Activated naive CD4-positive, alpha-beta T cell treated with anti-CD3 and anti-CD28 coated beads, Interleukin-2, amount 10 ng/mL, durations not matched to agents 7 days and 5 days (primary cell): ENCODE measurements at regions not wholly inside any gene's neighbourhood (a gene's known extent, or its start where the extent isn't known, plus 50 kb on each side); places are given as distances from the start of the nearest gene placed in this dataset.
"Not testable (repeated sequence)": the region's sequence is repeated elsewhere in the genome, so short reads cannot be mapped to it uniquely, and the experiment has no call there.

ENCODE experiments used
- CTCF ChIA-PET: fragments of 350-600 bp; sonication (Branson Sonifier 250); formaldehyde crosslinking; loops from one replicate; lab custom pipeline; 2021; ENCODE audit warnings: antibody characterized with exemption; lab: Charles Lee
- DNase-seq: peaks from one replicate; pipeline ENCODE4 v3.0.0-alpha.2; 2020
- H3K27ac Mint-ChIP-seq: one replicate; pipeline ENCODE4 v1.8.0; 2021; ENCODE audit warnings: mild to moderate bottlenecking, moderate library complexity, mixed read lengths
- H3K27me3 Mint-ChIP-seq: one replicate; pipeline ENCODE4 v1.8.0; 2021; ENCODE audit warnings: mild to moderate bottlenecking, mixed read lengths
- H3K36me3 Mint-ChIP-seq: one replicate; pipeline ENCODE4 v1.8.0; 2021; ENCODE audit warnings: mixed read lengths
- H3K4me1 Mint-ChIP-seq: one replicate; pipeline ENCODE4 v1.8.0; 2021; ENCODE audit warnings: mixed read lengths
- H3K4me3 Mint-ChIP-seq: one replicate; pipeline ENCODE4 v1.8.0; 2021; ENCODE audit warnings: mild to moderate bottlenecking, moderate library complexity, mixed read lengths
- H3K9me3 Mint-ChIP-seq: one replicate; pipeline ENCODE4 v1.8.0; 2021; ENCODE audit warnings: mixed read lengths

DNA sequence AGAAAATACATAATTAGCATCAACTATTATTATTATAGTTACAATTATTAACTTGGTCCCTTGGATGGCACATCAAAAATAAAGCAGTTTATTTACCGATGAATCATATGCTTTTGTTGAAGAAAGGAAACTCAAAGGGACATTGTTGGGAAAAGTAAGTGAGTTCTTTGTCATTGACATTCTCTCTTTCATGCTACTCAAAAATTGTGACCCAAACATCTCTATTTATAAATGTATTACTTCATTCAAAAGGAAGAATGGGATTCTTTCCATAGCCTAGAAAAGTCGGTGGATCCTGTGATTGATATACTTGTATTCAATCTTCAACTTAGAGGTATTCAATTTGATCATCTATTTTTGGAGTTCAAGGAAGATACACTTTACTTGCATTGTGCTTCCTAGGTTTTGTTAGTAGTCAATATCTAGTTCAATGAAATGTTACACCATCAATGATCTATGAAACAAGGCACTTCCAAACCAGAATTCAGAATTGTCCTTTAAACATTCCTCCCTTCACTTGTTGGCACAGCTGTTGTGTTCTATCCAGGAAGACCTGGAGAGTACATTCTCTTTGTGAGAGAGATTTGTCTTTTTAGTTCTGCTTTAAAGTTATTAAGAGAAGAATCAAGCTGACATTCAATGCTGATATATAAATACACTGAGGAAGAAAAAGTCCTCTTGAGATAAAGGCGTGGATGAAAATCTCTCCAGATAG is 235.2 kb downstream of the TMEM26 start:
- no peak overlapping the region for H3K27ac Mint-ChIP-seq
- CTCF ChIA-PET: no interaction called here

DNA sequence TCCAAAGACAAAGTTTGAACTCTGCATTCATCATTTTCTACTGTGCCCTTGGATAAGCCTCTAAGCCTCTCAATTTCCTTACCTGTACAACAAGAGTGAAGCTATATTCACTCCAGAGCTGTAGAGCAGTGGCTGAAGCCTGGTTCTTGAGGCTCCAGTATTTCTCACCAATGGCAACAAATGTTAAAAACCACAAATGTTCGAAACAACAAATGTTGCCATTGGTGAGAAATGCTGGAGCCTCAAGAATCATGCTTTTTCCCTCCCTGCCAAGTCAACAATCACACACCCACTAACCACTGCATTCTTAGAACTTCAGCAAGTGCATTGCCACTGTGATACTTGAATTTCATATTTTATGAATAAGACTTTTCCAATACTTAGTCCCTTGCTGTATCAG is 237.9 kb downstream of the TMEM26 start:
- Mint-ChIP-seq H3K36me3 (no peaks in the 10 kb centered on the region), H3K4me3 (no peak overlapping the region), H3K27ac (no peak overlapping the region), H3K27me3 (no peaks in the 10 kb centered on the region), H3K4me1 (no peaks in the 10 kb centered on the region), H3K9me3 (no peaks in the 10 kb centered on the region)
- CTCF ChIA-PET: interaction anchor here (0.7 kb wide), 1 partner anchor 98 kb away, joined by 3 read pairs; no protein-coding TSS in a partner anchor
- DNase-seq: no peak

More for the DNA sequence above, 235.2 kb downstream of the TMEM26 start:
- DNase-seq: no peak
- Mint-ChIP-seq H3K36me3 (no peaks in the 10 kb centered on the region), H3K4me3 (no peak overlapping the region), H3K9me3 (no peaks in the 10 kb centered on the region), H3K27me3 (no peaks in the 10 kb centered on the region), H3K4me1 (no peaks in the 10 kb centered on the region)

DNA sequence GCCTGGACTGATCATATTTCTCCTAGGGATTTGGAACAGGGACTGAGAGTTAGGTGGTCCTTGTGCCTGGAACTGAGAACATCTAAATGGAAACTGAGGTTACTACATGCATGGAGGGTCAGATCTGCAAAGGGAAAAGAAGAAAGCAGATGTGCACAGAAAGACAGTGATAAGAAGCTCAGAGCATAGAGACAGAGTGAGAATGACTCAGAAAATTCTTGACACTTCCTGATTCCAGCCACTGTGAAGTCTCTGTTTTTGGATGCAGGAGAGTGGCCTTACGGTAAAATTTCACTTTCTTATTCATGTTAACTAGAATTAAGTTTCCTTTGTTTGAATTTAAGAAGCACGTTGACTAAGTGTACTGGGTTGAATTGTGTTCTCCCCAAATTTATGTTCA is 241.7 kb downstream of the TMEM26 start:
- Mint-ChIP-seq H3K4me3 (no peak overlapping the region), H3K9me3 (no peaks in the 10 kb centered on the region), H3K27me3 (no peaks in the 10 kb centered on the region), H3K36me3 (no peaks in the 10 kb centered on the region), H3K27ac (no peak overlapping the region), H3K4me1 (no peaks in the 10 kb centered on the region)
- no peak for DNase-seq
- CTCF ChIA-PET: no interaction called here

- CTCF ChIA-PET: no interaction called here
- H3K4me1 Mint-ChIP-seq: no peaks in the 10 kb centered on the region
- H3K4me3 Mint-ChIP-seq: no peak overlapping the region
- no peaks in the 10 kb centered on the region for H3K27me3 Mint-ChIP-seq
- no peak overlapping the region for H3K27ac Mint-ChIP-seq
- H3K9me3 Mint-ChIP-seq: peaks cover 3% of the 10 kb centered on the region
- H3K36me3 Mint-ChIP-seq: no peaks in the 10 kb centered on the region
- DNase-seq: no peak
Measured at GRCh38 chr10:61197057-61197456, 253.1 kb upstream of the RHOBTB1 start.

DNA sequence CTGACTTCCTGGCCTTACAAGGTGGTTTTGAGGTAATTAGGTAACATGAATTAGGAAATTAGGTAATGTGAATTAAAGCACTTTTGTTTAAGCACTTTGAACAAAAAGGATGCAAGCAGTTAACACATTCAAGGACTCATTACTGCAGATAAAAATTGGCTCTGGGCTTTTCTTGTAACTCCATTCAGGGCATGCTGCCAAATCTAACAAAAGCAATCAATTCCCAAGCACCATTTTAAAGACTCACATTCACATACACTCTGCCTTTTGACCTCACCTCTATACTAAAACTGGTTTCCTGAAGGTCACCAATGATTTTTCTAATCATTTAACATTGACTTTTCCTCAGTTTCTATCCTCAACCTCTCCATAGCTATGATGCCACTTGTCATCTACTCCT is 251.2 kb upstream of the RHOBTB1 start:
- no peak for DNase-seq
- Mint-ChIP-seq H3K27ac (no peak overlapping the region), H3K36me3 (no peaks in the 10 kb centered on the region), H3K4me1 (no peaks in the 10 kb centered on the region), H3K9me3 (peaks cover 3% of the 10 kb centered on the region), H3K27me3 (no peaks in the 10 kb centered on the region), H3K4me3 (no peak overlapping the region)
- CTCF ChIA-PET: no interaction called here

DNA sequence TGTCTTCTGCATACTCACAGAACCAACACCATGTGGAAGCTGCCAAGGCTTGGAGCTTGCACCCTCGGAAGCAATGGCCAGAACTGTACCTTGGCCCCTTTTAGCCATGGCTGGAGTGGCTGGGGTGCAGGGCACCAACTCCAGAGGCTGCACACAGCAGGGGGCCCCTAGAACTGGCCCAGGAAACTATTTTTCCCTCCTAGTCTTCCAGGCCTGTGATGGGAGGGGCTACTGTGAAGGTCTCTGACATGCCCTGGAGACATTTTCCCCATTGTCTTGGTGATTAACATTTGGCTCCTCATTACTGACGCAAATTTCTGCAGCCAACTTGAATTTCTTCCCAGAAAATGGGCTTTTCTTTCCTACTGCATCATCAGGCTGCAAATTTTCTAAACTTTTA is 248.6 kb upstream of the RHOBTB1 start:
- H3K27me3 Mint-ChIP-seq, H3K4me1 Mint-ChIP-seq, H3K4me3 Mint-ChIP-seq, DNase-seq, CTCF ChIA-PET, H3K27ac Mint-ChIP-seq, H3K9me3 Mint-ChIP-seq, H3K36me3 Mint-ChIP-seq: not testable (repeated sequence)

- Mint-ChIP-seq H3K9me3 (peaks cover 3% of the 10 kb centered on the region), H3K27me3 (no peaks in the 10 kb centered on the region), H3K4me1 (no peaks in the 10 kb centered on the region), H3K36me3 (no peaks in the 10 kb centered on the region), H3K27ac (no peak overlapping the region), H3K4me3 (no peak overlapping the region)
- CTCF ChIA-PET: no interaction called here
- DNase-seq: no peak
Measured at GRCh38 chr10:61192042-61192441, 248.1 kb upstream of the RHOBTB1 start.

DNA sequence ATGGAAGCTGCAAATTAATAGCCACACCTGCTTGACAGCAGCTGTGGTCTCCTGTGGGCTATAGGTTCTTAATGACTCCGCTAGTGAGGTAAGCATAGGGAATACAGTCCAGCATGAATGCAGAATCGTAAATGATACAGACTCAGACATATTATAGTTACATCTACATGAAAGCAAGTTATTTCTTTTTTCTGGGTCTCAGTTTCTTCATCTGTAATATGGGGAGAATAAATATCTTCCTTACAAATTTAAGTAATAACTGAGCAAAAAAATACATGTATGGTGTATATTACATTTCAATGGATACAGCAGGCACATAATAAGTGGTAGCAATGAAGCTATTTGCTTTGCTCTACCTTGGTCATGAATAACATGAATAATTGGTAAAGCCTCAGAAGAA is 245.9 kb upstream of the RHOBTB1 start:
- CTCF ChIA-PET: no interaction called here
- H3K27me3 Mint-ChIP-seq: no peaks in the 10 kb centered on the region
- H3K36me3 Mint-ChIP-seq: no peaks in the 10 kb centered on the region
- DNase-seq: no peak
- peaks cover 3% of the 10 kb centered on the region for H3K9me3 Mint-ChIP-seq
- no peak overlapping the region for H3K4me3 Mint-ChIP-seq
- H3K4me1 Mint-ChIP-seq: no peaks in the 10 kb centered on the region
- no peak overlapping the region for H3K27ac Mint-ChIP-seq

DNA sequence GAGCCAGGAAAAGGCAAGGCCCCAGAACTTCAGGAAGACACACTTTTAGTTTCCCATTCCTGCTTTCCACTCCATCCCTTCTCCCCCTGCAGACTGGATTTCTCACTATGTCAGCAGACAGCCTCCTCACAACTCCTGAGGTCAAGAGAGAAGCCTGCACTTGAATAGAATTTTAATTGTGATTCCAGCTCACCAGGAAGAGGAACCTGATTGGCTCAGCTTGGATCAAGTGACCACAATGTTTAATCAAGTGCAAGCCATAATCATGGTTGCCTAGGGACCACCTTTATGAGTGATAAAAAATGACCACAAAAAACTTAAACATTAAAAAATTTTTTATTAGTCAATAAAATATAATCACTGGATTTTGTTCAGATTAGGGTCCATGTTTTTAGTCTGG is 244.7 kb upstream of the RHOBTB1 start:
- CTCF ChIA-PET: no interaction called here
- no peak overlapping the region for H3K27ac Mint-ChIP-seq
- H3K27me3 Mint-ChIP-seq: no peaks in the 10 kb centered on the region
- H3K9me3 Mint-ChIP-seq: peaks cover 3% of the 10 kb centered on the region
- H3K4me1 Mint-ChIP-seq: no peaks in the 10 kb centered on the region
- H3K4me3 Mint-ChIP-seq: no peak overlapping the region
- H3K36me3 Mint-ChIP-seq: no peaks in the 10 kb centered on the region
- no peak for DNase-seq

GRCh38 chr10:61188101-61188500 is 244.1 kb upstream of the RHOBTB1 start:
- no peaks in the 10 kb centered on the region for H3K9me3 Mint-ChIP-seq
- no peak overlapping the region for H3K4me3 Mint-ChIP-seq
- H3K27ac Mint-ChIP-seq: no peak overlapping the region
- H3K27me3 Mint-ChIP-seq: no peaks in the 10 kb centered on the region
- CTCF ChIA-PET: no interaction called here
- no peaks in the 10 kb centered on the region for H3K4me1 Mint-ChIP-seq
- DNase-seq: no peak
- H3K36me3 Mint-ChIP-seq: no peaks in the 10 kb centered on the region

DNA sequence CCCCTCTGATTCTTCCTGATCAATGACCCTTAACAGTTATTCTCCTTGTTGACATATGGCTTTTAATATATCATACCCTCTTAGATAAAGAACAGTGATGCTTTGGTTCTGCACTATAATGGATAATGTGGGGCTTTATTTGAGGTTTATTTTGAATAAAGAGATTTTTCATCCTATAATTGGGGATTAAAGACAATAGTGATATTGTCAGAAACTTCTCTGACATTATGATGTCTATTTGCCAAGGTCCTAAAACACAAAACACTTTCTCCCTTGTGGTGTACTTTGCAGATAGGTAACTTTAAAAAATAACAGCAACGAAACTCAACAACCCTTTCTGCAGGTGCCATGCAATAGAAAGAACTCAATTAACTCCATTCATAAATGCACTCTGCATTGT is 243.6 kb upstream of the RHOBTB1 start:
- H3K36me3 Mint-ChIP-seq: no peaks in the 10 kb centered on the region
- no peak overlapping the region for H3K27ac Mint-ChIP-seq
- no peak for DNase-seq
- no peaks in the 10 kb centered on the region for H3K27me3 Mint-ChIP-seq
- no peaks in the 10 kb centered on the region for H3K4me1 Mint-ChIP-seq
- CTCF ChIA-PET: no interaction called here
- no peaks in the 10 kb centered on the region for H3K9me3 Mint-ChIP-seq
- H3K4me3 Mint-ChIP-seq: no peak overlapping the region

- no peaks in the 10 kb centered on the region for H3K9me3 Mint-ChIP-seq
- no peaks in the 10 kb centered on the region for H3K27me3 Mint-ChIP-seq
- no peaks in the 10 kb centered on the region for H3K36me3 Mint-ChIP-seq
- no peak overlapping the region for H3K4me3 Mint-ChIP-seq
- no peak overlapping the region for H3K27ac Mint-ChIP-seq
- no peaks in the 10 kb centered on the region for H3K4me1 Mint-ChIP-seq
- DNase-seq: no peak
- CTCF ChIA-PET: no interaction called here
Measured at GRCh38 chr10:61186408-61186807, 242.4 kb upstream of the RHOBTB1 start.

DNA sequence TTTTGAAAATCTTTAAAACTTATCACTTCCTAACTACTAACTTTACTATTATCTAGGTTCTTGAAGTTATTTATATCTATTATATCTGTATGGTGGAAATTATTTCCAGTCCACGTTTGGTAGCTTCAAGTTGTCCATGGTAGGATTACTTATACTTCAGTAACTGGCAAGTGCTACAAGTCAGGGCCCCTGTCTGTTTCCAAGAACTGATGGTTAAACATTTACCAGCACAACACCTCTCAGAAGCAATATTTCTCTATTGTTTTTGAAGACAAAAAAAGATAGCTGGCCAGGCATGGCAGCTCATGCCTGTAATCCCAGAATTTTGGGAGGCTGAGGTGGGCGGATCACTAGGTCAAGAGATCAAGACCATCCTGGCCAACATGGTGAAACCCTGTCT is 240.4 kb upstream of the RHOBTB1 start:
- CTCF ChIA-PET: no interaction called here
- no peaks in the 10 kb centered on the region for H3K9me3 Mint-ChIP-seq

GRCh38 chr10:61183967-61184366 is 240.0 kb upstream of the RHOBTB1 start:
- no peak for DNase-seq
- H3K9me3 Mint-ChIP-seq: no peaks in the 10 kb centered on the region
- no peak overlapping the region for H3K27ac Mint-ChIP-seq
- H3K4me3 Mint-ChIP-seq: no peak overlapping the region
- no peaks in the 10 kb centered on the region for H3K4me1 Mint-ChIP-seq
- H3K27me3 Mint-ChIP-seq: no peaks in the 10 kb centered on the region
- CTCF ChIA-PET: no interaction called here
- H3K36me3 Mint-ChIP-seq: no peaks in the 10 kb centered on the region

More for the DNA sequence above, 240.4 kb upstream of the RHOBTB1 start:
- Mint-ChIP-seq H3K27me3 (no peaks in the 10 kb centered on the region), H3K4me3 (no peak overlapping the region), H3K4me1 (no peaks in the 10 kb centered on the region), H3K36me3 (no peaks in the 10 kb centered on the region), H3K27ac (no peak overlapping the region)
- no peak for DNase-seq

- no peaks in the 10 kb centered on the region for H3K4me1 Mint-ChIP-seq
- DNase-seq: no peak
- no peak overlapping the region for H3K4me3 Mint-ChIP-seq
- no peaks in the 10 kb centered on the region for H3K9me3 Mint-ChIP-seq
- CTCF ChIA-PET: interaction anchor here (0.6 kb wide), 1 partner anchor 133 kb away, joined by 3 read pairs; no protein-coding TSS in a partner anchor
- H3K27me3 Mint-ChIP-seq: no peaks in the 10 kb centered on the region
- H3K27ac Mint-ChIP-seq: no peak overlapping the region
- no peaks in the 10 kb centered on the region for H3K36me3 Mint-ChIP-seq
Measured at GRCh38 chr10:61181832-61182231, 237.8 kb upstream of the RHOBTB1 start.
